ENCODE measurements at regions not wholly inside any gene's neighbourhood (a gene's known extent, or its start where the extent isn't known, plus 50 kb on each side); places are given as distances from the start of the nearest gene placed in this dataset.

- ChIA-PET CTCF (no interaction called here), POLR2A (no interaction called here)
- Histone ChIP-seq H3K4me1 (ENCODE audit: control insufficient read depth, insufficient read depth, low read length) (no peaks in the 10 kb centered on the region), H3K36me3 (ENCODE audit: control insufficient read depth in 2 of 2, insufficient read depth in 1 of 2, low read length in 2 of 2) (no peaks in the 10 kb centered on the region), H3K9me3 (ENCODE audit: control insufficient read depth, insufficient read depth, low read depth, low read length) (no peaks in the 10 kb centered on the region), H3K4me3 (ENCODE audit: low read depth, low read length) (no peak overlapping the region), H3K27ac (ENCODE audit: extremely low read depth, low read depth, low read length) (no peak overlapping the region)
- TF ChIP-seq PRDM10 (tag by site-specific recombination; IDR thresholded peaks at IDR 0.05) (no peak), ZSCAN30 (tag by site-specific recombination; IDR thresholded peaks at IDR 0.05) (no peak), ZNF76 (tag by site-specific recombination; IDR thresholded peaks at IDR 0.05; ENCODE audit: borderline replicate concordance, low read depth) (no peak), KLF10 (tag by site-specific recombination; IDR thresholded peaks at IDR 0.05) (no peak), ZNF629 (tag by site-specific recombination; IDR thresholded peaks at IDR 0.05) (no peak), SALL2 (tag by site-specific recombination; IDR thresholded peaks at IDR 0.05; ENCODE audit: borderline replicate concordance) (no peak), SCRT1 (tag by site-specific recombination; IDR thresholded peaks at IDR 0.05; ENCODE audit: borderline replicate concordance) (no peak), ZNF654 (tag by site-specific recombination; IDR thresholded peaks at IDR 0.05; ENCODE audit: low read depth) (no peak), ZNF174 (tag by site-specific recombination; IDR thresholded peaks at IDR 0.05) (no peak), YY2 (tag by site-specific recombination; IDR thresholded peaks at IDR 0.05) (no peak), ZNF274 (IDR thresholded peaks at IDR 0.05; ENCODE audit: low read length) (no peak), ZNF274 (tag by site-specific recombination; IDR thresholded peaks at IDR 0.05; ENCODE audit: borderline replicate concordance) (no peak), ZNF830 (tag by site-specific recombination; IDR thresholded peaks at IDR 0.05; ENCODE audit: low read depth) (no peak), ZNF571 (tag by site-specific recombination; IDR thresholded peaks at IDR 0.05) (no peak), ZNF132 (tag by site-specific recombination; IDR thresholded peaks at IDR 0.05; ENCODE audit: borderline replicate concordance) (no peak), HOXA7 (CRISPR knock-in tag; IDR thresholded peaks at IDR 0.05; ENCODE audit: borderline replicate concordance) (no peak), ZNF16 (tag by site-specific recombination; IDR thresholded peaks at IDR 0.05; ENCODE audit: low read depth) (no peak), ZNF140 (tag by site-specific recombination; IDR thresholded peaks at IDR 0.05) (no peak)
- TF ChIP-seq, protein P1, sequence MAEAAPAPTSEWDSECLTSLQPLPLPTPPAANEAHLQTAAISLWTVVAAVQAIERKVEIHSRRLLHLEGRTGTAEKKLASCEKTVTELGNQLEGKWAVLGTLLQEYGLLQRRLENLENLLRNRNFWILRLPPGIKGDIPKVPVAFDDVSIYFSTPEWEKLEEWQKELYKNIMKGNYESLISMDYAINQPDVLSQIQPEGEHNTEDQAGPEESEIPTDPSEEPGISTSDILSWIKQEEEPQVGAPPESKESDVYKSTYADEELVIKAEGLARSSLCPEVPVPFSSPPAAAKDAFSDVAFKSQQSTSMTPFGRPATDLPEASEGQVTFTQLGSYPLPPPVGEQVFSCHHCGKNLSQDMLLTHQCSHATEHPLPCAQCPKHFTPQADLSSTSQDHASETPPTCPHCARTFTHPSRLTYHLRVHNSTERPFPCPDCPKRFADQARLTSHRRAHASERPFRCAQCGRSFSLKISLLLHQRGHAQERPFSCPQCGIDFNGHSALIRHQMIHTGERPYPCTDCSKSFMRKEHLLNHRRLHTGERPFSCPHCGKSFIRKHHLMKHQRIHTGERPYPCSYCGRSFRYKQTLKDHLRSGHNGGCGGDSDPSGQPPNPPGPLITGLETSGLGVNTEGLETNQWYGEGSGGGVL (tag by site-specific recombination; IDR thresholded peaks at IDR 0.05) = no peak
These were observed 185.4 kb downstream of the FOXO1 start for GRCh38 chr13:40480915-40481516.

DNA sequence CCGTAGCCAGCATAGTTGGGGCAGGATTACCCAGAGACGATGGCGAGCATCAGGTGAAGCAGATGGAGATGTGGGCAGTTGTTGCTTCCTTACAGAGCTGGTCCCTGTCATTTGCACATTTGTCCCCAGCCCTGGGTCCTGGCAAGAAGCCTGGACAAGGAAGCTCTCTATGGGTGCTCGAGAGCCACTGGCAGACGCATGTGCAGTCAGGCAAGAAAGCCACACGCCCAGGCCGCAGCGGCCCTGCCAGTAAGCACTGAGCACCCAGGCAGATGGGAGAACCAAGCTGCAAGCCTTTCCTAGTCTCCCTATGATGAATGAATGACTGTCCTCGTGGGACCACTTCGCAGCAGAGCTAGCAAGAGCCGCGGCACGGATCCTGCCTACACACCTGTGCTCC, 182.8 kb downstream of the FOXO1 start:
- no peaks in the 10 kb centered on the region for H3K36me3 ChIP-seq (ENCODE audit: control insufficient read depth in 2 of 2, insufficient read depth in 1 of 2, low read length in 2 of 2)
- POLR2A ChIA-PET = no interaction called here
- CTCF ChIA-PET = no interaction called here
- H3K27ac ChIP-seq (ENCODE audit: extremely low read depth, low read depth, low read length) = no peak overlapping the region
- H3K4me1 ChIP-seq (ENCODE audit: control insufficient read depth, insufficient read depth, low read length) = no peaks in the 10 kb centered on the region
- no peak overlapping the region for H3K4me3 ChIP-seq (ENCODE audit: low read depth, low read length)
- H3K9me3 ChIP-seq (ENCODE audit: control insufficient read depth, insufficient read depth, low read depth, low read length) = no peaks in the 10 kb centered on the region
- TF ChIP-seq PRDM2 (tag by site-specific recombination; IDR thresholded peaks at IDR 0.05; ENCODE audit: borderline replicate concordance) (no peak), TCF7L2 (IDR thresholded peaks at IDR 0.05; ENCODE audit: borderline replicate concordance, low read depth, low read length) (no peak), SCRT1 (tag by site-specific recombination; IDR thresholded peaks at IDR 0.05; ENCODE audit: borderline replicate concordance) (no peak)
- TF ChIP-seq, protein P2, sequence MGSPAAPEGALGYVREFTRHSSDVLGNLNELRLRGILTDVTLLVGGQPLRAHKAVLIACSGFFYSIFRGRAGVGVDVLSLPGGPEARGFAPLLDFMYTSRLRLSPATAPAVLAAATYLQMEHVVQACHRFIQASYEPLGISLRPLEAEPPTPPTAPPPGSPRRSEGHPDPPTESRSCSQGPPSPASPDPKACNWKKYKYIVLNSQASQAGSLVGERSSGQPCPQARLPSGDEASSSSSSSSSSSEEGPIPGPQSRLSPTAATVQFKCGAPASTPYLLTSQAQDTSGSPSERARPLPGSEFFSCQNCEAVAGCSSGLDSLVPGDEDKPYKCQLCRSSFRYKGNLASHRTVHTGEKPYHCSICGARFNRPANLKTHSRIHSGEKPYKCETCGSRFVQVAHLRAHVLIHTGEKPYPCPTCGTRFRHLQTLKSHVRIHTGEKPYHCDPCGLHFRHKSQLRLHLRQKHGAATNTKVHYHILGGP (tag by site-specific recombination; IDR thresholded peaks at IDR 0.05) = no peak
